Esophagus muscularis mucosa (tissue), 4 donors: ENCODE measurements at regions not wholly inside any gene's neighbourhood (a gene's known extent, or its start where the extent isn't known, plus 50 kb on each side); places are given as distances from the start of the nearest gene placed in this dataset.

Source experiments
- DNase-seq: peaks from one replicate; pipeline ENCODE4 v3.0.0-alpha.2; 2017; ENCODE audit errors: extremely low spot score
- H3K27ac ChIP-seq, 4 donors: fragments of 200-600 bp; sonication (generic); replicated peaks in 1 of 4; 1 replicate in 3 of 4; 2 replicates in 1 of 4; pipeline ENCODE4 v1.5.1; 2016 to 2019; ENCODE audit warnings: mild to moderate bottlenecking in 1 of 4
- H3K27me3 ChIP-seq, 4 donors: fragments of 200-600 bp; sonication (generic); one replicate each; pipeline versions ENCODE4 v1.5.1 to v1.6.0; 2016 to 2019
- H3K36me3 ChIP-seq, 4 donors: fragments of 200-600 bp; sonication (generic); one replicate each; pipeline ENCODE4 v1.5.1; 2016 to 2019
- H3K4me1 ChIP-seq, 4 donors: fragments of 200-600 bp; sonication (generic); one replicate each; pipeline ENCODE4 v1.5.1; 2016 to 2019
- H3K4me3 ChIP-seq, 4 donors: fragments of 200-600 bp; sonication (generic); 1 replicate in 2 of 4; 2 replicates in 2 of 4; pipeline ENCODE4 v1.5.1; 2016 to 2019; ENCODE audit warnings: mild to moderate bottlenecking in 4 of 4, moderate library complexity in 1 of 4
- H3K9me3 ChIP-seq, 4 donors: fragments of 200-600 bp; sonication (generic); 1 replicate in 3 of 4; 2 replicates in 1 of 4; pipeline ENCODE4 v1.5.1; 2016 to 2019
- EP300 ChIP-seq: sonication (generic); formaldehyde crosslinking; IDR thresholded peaks from one replicate; pipeline ENCODE4 v1.6.1; 2017; ENCODE audit warnings: antibody characterized with exemption
- POLR2A ChIP-seq: fragments of 450-650 bp; IDR thresholded peaks from one replicate; pipeline ENCODE4 v1.6.1; 2017; ENCODE audit warnings: antibody characterized with exemption, moderate library complexity, mild to moderate bottlenecking, low read depth
- POLR2AphosphoS5 ChIP-seq, 2 donors: sonication (generic); formaldehyde crosslinking; IDR thresholded peaks; one replicate each; pipeline ENCODE4 v1.6.1; 2017; ENCODE audit warnings: antibody characterized with exemption in 2 of 2
- WGBS: methylation state at CpG from one replicate; pipeline ENCODE4 v1.1.5; 2018; 5-methylcytosine and 5-hydroxymethylcytosine counted together
- intact Hi-C: fragments of 100-400 bp; cut with DNase I; formaldehyde crosslinking; loops from one replicate; pipeline ENCODE4 v1.15.1; 2023
- TF ChIP-seq, protein P1 (sequence below), 3 experiments: fragments of 200-600 bp in 2 of 3; fragments of 450-650 bp in 1 of 3; sonication (generic) in 2 of 3; IDR thresholded peaks; one replicate each; pipeline ENCODE4 v1.5.1; 2017 to 2019; ENCODE audit warnings: antibody characterized with exemption in 3 of 3, mild to moderate bottlenecking in 2 of 3, moderate library complexity in 1 of 3

DNA sequence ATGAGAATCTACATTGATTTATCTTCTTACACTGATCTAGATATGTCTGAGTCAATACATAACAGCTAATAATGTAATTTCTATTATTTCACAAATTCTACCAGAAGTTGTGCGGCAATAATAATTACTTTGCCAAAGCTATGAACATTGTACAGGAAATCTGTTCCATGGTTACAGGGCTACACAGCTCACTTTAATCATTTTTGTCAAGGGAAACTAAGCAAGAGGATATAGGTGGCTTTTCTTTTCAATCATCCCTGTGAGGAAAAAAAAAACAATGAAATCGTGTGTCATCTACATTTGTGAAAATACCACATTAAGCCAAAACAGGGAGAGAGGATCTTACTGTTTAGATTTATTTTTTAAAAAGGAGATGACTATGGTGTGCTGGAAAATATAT, 717.4 kb downstream of the NR2F1-AS1 start:
- no peaks in the 10 kb centered on the region for H3K4me1 ChIP-seq

DNA sequence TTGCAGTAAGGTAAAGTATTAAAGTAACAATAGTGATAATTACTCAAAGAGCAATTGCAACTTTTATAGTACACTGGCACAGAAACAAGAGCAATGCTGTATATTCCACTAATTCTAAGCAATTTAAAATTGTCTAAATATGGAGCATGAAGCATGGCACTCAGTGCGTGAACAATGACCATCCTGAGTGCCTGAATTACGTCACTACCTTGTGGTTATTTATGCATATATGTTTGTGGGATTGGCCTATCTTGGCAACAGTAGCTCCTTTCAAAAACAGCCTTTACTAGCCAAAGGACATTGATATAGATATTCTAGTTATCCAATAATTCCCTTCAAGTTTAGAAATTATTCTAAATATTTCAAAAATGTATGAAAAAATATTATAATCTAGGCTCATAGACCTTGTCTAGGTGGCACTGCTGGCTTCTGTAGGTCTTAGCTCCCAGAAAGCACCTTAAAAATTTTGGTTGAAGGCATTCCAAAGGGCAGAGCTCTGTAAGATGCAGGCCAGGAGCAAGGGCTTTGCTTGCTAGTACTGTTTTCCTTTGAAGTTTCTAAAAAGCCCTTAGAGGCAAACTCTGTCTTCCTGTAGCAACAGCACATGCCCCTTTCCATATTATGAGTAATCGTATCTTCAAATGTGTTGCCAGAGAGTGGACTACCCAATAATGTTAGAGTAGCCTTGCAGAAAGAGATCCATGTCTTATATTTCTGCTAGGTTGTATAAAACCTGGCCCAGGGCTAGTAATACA, 719.3 kb downstream of the NR2F1-AS1 start:
- Histone ChIP-seq H3K9me3 (no peaks in the 10 kb centered on the region), H3K4me1 (no peaks in the 10 kb centered on the region), H3K27ac (no peak overlapping the region), H3K4me3 (no peak overlapping the region), H3K27me3 (no peaks in the 10 kb centered on the region), H3K36me3 (no peaks in the 10 kb centered on the region)
- no peak for DNase-seq
- TF ChIP-seq EP300 (no peak), POLR2AphosphoS5 (IDR thresholded peaks at IDR 0.05) (no peak), POLR2A (no peak)
- TF ChIP-seq, protein P1, sequence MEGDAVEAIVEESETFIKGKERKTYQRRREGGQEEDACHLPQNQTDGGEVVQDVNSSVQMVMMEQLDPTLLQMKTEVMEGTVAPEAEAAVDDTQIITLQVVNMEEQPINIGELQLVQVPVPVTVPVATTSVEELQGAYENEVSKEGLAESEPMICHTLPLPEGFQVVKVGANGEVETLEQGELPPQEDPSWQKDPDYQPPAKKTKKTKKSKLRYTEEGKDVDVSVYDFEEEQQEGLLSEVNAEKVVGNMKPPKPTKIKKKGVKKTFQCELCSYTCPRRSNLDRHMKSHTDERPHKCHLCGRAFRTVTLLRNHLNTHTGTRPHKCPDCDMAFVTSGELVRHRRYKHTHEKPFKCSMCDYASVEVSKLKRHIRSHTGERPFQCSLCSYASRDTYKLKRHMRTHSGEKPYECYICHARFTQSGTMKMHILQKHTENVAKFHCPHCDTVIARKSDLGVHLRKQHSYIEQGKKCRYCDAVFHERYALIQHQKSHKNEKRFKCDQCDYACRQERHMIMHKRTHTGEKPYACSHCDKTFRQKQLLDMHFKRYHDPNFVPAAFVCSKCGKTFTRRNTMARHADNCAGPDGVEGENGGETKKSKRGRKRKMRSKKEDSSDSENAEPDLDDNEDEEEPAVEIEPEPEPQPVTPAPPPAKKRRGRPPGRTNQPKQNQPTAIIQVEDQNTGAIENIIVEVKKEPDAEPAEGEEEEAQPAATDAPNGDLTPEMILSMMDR (IDR thresholded peaks at IDR 0.05), result no peak
- intact Hi-C loops, result no loop called here
- WGBS, result 85% methylated on average over 3 of the region's 3 CpGs

More for the DNA sequence above, 717.4 kb downstream of the NR2F1-AS1 start:
- Histone ChIP-seq H3K27ac (no peak overlapping the region), H3K36me3 (no peaks in the 10 kb centered on the region), H3K4me3 (no peak overlapping the region), H3K27me3 (no peaks in the 10 kb centered on the region), H3K9me3 (no peaks in the 10 kb centered on the region)
- DNase-seq, result no peak
- WGBS, result 85% methylated on average over 2 of the region's 2 CpGs
- intact Hi-C loops, result no loop called here
- TF ChIP-seq POLR2AphosphoS5 (IDR thresholded peaks at IDR 0.05), result no peak
- no peak for TF ChIP-seq EP300
- TF ChIP-seq POLR2A, result no peak
- TF ChIP-seq, protein P1 (IDR thresholded peaks at IDR 0.05), result no peak

DNA sequence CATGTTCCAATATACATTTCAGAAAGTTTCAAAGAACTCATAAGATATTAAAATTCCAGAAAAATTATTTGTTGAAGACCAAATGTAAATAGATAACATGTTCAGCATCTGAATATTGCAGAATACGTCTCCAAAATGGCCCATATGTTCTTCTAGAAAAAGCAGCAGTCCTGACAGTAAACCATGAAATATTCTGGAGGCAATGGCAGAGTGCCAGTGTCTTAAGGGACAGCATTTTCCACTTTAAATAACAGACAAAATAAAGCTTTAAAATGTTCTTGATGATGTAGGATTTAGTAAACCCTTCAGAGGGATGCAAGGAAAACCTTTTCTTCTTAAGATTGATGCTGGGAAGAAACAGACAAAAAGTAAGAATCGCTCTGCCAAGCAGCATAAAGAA, 721.0 kb downstream of the NR2F1-AS1 start:
- 88% methylated on average over 2 of the region's 2 CpGs for WGBS
- Histone ChIP-seq H3K36me3 (no peaks in the 10 kb centered on the region), H3K27me3 (no peaks in the 10 kb centered on the region), H3K4me3 (no peak overlapping the region), H3K27ac (no peak overlapping the region), H3K4me1 (no peaks in the 10 kb centered on the region), H3K9me3 (no peaks in the 10 kb centered on the region)
- intact Hi-C loops, result no loop called here
- no peak for DNase-seq
- no peak for TF ChIP-seq POLR2AphosphoS5 (IDR thresholded peaks at IDR 0.05)
- TF ChIP-seq POLR2A, result no peak
- TF ChIP-seq, protein P1 (IDR thresholded peaks at IDR 0.05), result no peak
- TF ChIP-seq EP300, result no peak

DNA sequence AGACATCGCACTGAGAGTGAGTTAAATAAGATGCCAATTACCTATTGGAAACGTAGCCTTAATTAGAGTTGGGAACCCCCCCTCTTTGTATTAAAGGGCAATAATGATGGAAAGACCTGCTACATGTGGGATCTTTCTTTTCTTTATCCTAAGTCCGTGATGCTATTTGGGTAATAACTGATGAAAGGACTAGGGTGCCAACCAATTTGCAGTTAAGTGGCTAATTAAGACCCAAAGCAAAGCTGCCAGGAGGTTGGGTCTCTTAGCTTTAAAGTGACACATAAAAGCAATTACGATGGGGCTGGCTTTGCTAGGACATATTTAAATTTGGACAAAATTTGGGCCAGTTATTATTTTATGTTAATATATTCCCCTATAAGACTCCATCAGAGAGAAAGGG, 728.8 kb downstream of the NR2F1-AS1 start:
- Histone ChIP-seq H3K27me3 (no peaks in the 10 kb centered on the region), H3K4me3 (no peak overlapping the region), H3K9me3 (no peaks in the 10 kb centered on the region), H3K27ac (no peak overlapping the region), H3K36me3 (no peaks in the 10 kb centered on the region), H3K4me1 (peaks cover 0 to 11% (median 0%) of the 10 kb centered on the region in 4 donors)
- 69% methylated on average over 4 of the region's 4 CpGs for WGBS
- intact Hi-C loops, result no loop called here
- no peak for DNase-seq
- TF ChIP-seq POLR2AphosphoS5 (IDR thresholded peaks at IDR 0.05) (no peak), EP300 (no peak), POLR2A (no peak)
- TF ChIP-seq, protein P1 (IDR thresholded peaks at IDR 0.05), result no peak

DNA sequence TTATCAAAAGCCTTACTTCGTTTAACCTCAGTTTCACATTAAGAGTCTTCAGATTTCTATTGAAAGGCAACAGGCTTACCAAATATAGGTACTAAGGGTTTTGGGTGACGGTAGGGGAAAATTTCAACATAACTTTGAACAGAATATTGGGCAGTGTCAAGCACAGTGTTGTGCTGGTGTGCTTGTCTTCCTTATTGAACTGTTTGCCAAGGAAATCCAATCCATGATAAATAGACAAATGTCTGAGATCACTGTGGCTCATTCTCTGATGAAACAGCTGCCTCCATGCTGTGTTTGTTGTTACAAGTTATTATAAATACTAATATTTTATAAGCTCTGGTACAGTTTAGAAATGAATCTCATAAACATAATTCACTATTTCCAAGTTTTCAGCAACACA, 730.1 kb downstream of the NR2F1-AS1 start:
- intact Hi-C loops, result no loop called here
- Histone ChIP-seq H3K27me3 (no peaks in the 10 kb centered on the region), H3K27ac (no peak overlapping the region), H3K36me3 (no peaks in the 10 kb centered on the region), H3K4me1 (peaks cover 0 to 11% (median 0%) of the 10 kb centered on the region in 4 donors), H3K9me3 (no peaks in the 10 kb centered on the region), H3K4me3 (no peak overlapping the region)
- WGBS, result 76% methylated on average over 2 of the region's 2 CpGs
- no peak for DNase-seq
- TF ChIP-seq EP300 (no peak), POLR2A (no peak)
- TF ChIP-seq, protein P1 (IDR thresholded peaks at IDR 0.05), result no peak
